HG02970 (cell line): ENCODE measurements at regions not wholly inside any gene's neighbourhood (a gene's known extent, or its start where the extent isn't known, plus 50 kb on each side); places are given as distances from the start of the nearest gene placed in this dataset.
"Not testable (repeated sequence)": the region's sequence is repeated elsewhere in the genome, so short reads cannot be mapped to it uniquely, and the experiment has no call there.

Experiments used
- ATAC-seq: cut with Tn5 transposase; IDR thresholded peaks from one replicate; pipeline ENCODE4 v1.9.1; 2021; ENCODE audit warnings: mild to moderate bottlenecking, moderate library complexity, moderate number of reproducible peaks; ENCODE audit not compliant: unreplicated experiment, low FRiP score

DNA sequence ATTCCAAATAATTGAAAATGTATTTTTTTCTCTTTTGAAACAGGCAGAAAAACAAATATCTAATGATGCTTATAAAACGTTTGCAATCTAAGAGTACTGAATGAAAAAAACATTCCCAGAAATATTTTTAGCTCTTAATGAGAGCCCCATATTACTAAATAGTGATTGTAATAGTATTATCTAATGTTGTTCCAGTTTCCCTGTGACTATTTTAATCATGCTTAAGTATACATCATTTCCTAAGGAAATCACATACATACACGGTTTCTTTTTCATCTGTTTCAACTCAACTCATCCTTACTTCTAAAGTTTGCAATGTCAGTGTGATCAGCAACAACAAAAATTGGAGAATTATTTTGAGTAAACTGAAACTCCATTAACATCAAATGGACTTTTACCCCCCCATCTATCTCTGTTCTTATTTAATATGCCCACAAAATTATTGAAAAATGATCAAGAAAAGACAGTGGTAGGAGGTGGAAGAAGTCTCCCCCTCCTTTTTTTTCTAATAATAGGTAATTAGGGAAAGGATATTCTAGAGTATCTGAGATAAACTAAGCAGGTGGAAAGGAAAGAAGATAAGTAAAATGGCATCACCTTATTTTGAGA is 530.1 kb upstream of the ATP2B1 start:
- ATAC-seq, result no peak

DNA sequence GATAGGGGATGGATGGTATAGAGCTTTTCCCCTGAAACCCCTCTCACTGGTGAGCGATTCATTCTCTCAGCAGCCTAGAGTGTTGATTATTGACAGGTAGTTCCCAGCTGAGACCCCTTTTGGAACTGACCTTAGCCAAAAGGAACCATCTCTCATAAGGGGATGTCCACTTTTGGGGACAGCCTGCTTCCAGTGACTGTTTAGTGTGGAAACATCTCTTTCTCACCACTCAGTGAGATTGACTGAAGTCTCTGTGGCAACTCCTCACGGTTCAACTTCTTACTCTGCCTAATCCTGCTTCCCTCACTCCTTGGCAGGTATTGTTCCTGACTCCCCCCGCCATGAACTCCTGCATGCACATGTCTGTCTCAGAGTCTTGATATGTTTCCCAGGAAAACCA is 529.2 kb upstream of the ATP2B1 start:
- ATAC-seq, result no peak

DNA sequence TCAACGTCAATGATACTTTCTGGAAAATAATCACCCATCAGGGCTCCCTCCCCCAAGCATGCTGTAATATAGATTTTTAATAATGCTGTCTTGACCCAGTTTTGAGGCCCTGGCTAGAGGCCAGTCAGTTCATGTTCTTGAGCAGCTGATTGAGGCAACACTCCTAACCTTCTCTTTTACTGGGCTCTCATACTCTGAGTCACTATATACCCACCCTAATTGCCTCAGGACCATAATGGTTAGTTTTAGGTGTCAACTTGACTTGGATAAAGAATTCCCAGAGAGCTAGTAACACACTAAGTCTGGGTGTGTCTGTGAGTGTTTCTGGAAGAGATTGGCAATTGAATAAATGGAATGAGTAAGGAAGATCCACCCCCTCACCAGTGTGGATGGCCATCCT is 527.0 kb upstream of the ATP2B1 start:
- no peak for ATAC-seq

DNA sequence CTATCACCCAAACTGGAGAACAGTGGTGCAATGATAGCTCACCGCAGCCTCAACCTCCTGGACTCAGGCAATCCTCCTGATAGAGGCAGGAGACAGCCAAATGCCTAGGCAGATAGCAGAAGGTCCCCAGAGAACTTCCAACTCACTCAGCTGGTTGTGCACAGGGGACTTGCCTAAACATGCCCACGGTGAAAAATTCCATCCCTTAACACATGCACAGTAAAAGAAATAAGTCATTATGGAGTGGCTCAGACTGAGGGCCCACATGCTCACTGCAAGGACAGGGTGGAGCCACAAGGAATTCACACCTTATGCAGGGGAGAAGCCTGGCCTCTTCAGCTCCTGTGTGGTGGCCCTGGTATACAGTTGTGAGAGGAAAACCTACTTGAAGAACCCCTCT is 525.8 kb upstream of the ATP2B1 start:
- no peak for ATAC-seq

DNA sequence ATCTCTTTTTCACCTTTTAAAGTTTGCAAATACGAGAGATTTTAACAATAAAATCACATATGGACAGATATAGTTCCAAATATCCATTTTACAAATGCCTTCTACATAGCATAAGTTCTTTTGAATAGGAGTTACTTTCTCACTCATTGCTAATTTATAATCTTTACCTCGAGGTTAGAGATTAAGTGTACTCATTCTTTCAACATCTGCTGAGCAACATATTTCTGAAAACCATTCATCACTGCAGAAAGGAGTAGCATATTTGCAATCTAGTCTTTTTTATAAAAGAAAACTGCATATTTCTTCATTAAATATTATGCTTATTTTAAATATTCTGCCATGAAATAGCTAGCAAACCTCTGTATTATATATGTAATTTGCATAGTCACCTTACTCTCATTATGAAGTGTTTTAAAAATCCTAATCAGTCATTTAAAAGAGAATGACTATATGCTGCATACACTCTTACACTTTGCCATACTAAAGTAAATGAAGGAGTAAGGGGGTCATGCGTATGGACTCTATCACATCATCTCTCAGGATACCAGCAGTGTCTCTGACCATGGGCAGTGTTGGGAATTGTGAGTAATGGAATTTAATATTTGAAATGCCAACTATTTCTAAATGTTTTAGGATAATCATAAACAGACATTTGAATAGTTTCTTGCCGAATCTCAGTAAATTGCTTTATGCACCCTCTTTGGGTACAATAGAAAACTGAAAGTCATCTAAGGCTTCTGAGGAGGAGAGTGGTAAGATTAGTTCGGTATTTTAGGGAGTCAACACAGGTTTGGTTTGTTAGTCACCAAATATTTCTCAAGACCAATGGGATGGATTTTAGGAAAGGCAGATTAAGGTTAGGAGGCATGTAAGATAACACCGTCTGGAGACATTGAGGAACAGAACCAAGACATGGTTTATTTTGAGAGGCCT is 524.8 kb upstream of the ATP2B1 start:
- no peak for ATAC-seq

DNA sequence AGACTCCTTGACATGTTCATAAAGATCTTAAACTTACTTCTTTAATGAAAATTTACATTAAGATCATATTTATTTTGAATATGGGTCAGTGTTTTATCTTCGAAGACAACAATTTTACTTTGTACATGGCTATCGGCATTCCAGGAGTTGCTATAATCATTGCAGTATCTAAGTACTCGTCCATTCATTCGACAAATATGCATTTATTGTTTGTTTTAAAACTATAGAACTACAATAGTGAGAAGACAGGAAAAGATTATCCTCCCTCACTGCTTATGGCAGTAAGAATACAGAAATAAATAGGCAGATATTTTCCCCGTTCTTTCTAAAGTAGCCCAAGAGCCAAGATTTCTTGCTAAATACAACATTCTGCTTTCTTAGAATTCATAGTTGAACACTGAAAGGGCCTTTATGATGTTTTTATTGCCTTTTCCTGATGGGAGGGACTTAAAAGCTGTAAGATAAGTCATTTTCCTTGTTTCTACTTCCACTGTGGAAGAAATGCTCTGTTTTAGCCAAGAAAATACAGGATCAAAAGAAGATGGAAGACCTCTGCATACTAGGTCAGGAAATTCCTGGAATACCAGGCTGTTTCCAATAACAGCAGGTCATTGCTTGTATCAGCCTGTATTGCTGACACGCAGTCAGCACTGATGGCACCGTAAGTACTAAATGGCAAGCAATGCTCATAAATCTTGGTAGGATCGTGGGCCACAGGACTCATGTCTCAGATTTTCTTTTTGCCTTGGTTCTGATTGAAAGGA is 521.0 kb upstream of the ATP2B1 start:
- ATAC-seq, result no peak

DNA sequence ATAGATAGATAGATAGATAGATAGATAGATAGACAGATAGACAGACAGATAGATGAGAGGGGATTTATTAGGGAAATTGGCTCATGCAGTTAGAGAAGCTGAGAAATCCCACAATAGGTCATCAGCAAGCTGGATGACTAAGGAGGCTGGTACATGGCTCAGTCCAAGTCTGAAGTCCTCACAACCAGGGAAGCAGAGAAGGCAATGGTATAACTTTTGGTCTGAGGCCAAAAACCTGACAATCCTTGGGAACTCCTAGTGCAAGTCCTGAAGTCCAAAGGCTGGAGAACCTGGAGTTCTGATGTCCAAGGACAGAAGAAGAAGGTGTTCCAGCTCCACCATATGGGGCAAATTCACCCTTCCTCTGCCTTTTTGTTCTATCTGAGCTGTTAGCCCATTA is 517.6 kb upstream of the ATP2B1 start:
- ATAC-seq, result no peak

DNA sequence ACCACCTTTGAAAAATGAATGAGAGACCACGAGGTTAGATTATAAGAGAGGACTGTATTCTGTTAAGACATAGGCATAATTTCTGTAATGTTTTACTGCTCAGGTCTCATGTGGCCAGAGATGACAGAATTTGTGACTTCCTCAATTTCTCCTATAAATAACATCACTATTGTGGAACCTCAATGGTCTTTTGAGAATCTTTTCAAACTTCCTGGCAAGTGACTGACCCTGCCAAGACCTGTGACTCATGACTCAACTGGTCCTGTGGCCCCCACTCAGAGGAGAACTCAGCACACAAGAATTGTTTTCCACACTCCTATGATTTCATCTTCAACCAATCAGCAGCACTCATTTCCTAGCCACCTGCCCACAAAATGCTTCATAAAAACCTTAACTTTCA is 508.2 kb upstream of the ATP2B1 start:
- no peak for ATAC-seq

DNA sequence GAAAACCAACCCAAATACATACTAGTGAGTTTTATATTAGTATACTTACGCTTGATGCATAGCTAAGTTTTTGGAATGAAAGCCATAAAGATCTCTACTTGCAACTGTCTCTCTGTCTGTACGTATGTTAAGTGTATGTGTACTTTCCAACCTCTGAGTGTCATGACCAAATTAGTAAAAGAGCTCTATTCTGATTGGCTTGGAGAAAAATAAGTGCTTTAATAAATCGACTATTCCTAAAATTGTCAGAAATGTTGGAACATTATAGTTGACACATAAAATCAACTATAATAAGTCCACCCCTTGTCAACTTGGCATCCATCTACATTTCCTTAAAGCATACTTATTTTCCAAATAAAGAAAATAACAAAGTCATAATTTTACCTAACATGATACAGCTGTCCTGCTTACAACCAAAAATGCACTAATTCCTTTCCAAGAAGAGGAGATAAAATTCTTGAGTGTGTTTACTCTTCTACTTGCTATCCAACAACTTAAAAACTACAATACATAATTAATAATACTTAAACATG is 507.4 kb upstream of the ATP2B1 start:
- no peak for ATAC-seq

DNA sequence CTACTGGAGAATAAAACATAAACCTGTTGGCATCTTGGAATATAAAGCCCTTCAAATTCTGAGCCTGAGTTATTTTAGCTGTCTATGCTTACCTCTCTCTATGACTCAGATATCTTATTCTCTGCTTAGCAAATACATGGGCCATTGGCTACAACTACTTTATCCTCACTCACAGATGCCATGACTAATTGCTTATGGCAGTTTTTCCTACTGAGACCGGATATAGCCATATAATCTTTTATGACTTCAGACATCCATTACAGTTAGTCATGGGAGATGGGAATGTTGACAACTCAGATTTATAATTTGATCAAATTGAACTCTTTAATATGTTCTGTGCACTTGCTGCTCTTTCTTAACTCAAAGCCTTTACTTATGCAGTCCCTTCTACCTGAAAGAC is 502.4 kb upstream of the ATP2B1 start:
- ATAC-seq, result no peak

DNA sequence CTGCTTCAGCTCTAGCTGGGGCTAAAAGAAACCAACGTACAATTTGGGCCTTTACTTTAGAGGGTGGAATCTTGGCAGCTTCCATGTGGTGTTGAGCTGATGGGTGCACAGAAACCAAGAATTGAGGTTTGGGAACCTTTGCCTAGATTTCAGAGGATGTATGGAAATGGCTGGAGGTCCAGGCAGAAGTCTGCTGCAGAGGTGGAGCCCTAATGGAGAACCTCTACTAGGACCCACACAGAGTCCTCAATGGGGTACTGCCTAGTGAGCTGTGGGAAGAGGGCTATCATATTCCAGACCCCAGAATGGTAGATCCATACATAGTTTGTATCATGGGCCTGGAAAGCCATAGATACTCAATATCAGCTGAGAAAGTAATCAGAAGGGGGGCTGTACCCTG is 500.4 kb upstream of the ATP2B1 start:
- ATAC-seq, result no peak

DNA sequence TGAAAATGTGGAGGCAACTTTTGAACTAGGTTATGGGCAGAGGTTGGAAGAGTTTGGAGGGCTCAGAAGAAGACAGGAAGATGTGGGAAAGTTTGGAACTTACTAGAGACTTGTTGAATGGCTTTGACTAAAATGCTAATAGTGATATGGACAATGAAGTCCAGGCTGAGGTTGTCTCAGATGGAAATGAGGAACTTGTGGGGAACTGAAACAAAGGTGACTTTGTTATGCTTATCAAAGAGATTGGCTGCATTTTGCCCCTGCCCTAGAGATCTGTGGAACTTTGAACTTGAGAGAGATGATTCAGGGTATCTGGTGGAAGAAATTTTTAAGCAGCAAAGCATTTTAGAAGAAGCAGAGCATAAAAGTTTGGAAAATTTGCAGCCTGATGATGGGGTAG is 499.7 kb upstream of the ATP2B1 start:
- ATAC-seq, result not testable (repeated sequence)

DNA sequence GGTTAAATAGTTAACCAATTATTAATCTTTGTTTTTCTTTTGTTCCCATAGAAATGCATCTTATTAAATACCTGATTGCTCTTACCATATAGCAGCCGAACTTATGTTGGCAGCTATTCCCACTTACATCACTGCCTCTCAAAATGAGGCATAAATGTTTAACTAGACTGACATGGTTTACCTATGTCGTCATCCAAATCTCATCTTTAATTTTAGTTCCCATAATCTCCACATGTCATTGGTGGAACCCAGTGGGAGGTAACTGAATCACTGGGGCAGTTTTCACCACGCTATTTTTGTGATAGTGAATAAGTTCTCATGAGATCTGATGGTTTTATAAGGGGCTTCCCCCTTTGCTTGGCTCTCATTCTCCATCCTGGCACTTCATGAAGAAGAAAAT is 499.2 kb upstream of the ATP2B1 start:
- no peak for ATAC-seq

DNA sequence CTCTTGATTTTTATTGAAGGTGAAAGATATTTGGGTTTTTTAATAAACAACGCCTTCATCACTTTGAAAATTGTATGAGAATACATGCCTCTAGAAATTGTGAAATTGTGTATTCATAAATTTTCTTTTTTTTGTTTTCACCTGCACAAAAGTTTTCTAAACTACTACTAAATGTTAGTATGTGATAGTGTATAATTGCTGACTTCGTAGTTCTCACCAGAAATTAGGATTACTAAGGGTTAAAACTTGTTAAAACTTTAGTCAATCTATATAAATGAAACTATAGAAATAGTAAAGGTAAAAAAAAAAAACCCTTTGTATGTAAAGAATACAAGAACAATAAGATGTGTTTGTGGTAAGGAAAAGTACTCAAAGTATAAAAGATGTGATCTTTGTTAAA is 496.5 kb upstream of the ATP2B1 start:
- ATAC-seq, result no peak

DNA sequence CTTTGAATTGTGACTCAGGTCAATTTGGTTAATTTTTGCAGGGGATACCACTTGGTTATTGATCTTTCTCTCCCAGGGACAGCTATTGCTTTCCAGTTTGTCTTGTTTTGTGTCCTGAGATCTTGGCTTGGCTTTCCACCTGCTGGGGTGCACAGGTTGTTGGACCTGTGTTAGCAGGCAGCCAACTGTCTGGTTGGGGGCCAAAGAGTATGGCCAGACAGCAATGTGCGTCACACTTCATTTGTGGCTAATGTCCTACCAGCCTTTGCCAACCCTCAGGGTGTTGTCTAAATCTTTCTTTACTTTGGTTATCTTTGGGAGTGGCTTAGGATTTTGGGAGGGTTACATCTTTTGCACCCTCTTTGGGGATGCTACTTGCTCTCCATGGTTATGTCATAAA is 494.9 kb upstream of the ATP2B1 start:
- ATAC-seq, result no peak

DNA sequence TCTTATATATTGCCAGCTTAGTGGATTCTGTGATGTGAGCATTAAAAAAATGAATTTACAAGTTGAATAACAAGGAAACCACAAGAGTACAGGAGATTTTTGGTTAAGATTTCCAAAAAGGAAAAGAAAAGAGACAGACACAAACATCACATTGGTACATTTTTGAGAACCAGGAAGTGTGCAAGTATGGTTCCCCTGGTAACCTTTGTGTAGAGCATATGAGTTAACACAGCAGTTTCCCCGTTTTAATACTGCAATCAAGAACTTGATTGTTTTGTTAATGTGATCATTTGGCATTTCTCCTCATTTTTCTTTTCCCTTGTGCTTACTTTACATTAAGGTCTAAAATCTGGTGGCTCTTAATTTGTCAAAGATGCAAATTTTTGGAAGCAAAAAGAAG is 490.4 kb upstream of the ATP2B1 start:
- no peak for ATAC-seq

DNA sequence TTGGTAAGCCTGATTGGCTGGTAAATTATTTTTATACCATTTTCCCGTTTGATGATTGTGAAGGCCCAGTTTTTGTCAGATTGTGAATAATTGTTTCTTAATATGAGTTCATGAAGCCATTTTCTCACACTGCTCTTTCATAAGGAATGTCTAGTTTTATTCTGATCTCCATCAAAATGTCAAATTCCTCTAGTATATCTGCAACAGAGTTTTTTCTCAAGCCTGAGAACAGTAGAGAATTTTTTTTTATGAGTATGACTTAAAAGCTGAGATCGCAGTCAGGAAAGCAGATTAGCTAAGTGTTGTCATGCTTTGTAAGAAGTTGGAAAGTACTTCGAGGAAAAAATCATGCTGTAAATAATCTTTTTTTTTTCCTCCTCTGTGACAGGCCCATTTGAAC is 484.9 kb upstream of the ATP2B1 start:
- no peak for ATAC-seq

DNA sequence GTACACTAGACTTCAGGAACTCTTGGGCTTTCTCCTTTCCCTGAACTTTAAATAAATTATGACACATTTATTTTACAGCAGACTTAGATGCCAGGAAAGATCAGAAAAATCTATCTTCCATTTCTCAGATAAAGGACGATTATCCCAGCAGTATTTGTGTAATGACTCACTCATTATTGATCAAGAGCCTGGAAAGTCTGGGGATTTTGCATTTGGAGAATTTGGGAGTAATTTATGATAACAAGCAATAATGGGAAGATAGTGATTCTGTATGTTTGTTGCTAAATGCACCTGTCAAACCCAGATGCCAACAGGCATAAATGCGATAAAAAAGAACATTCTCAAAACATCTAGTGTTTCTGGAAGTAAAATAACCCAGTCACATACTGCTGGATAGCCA is 480.2 kb upstream of the ATP2B1 start:
- ATAC-seq, result no peak

DNA sequence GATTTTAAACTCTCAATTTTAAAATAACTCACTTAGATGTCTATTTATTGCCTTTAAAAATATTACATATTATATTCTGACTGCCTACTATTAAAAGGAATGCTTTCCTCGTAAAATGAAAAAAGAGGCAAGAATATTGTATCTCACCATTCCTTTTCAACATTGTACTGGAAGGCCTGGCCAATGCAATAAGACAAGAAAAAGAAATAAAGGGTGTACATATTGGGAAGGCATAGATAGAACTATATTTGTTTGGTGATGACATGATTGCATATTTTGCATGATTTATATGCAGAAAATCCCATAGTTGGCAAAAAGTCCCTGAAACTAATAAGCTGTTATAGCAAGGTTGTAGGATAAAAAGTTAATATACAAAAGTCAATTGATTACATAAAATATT is 474.6 kb upstream of the ATP2B1 start:
- no peak for ATAC-seq

DNA sequence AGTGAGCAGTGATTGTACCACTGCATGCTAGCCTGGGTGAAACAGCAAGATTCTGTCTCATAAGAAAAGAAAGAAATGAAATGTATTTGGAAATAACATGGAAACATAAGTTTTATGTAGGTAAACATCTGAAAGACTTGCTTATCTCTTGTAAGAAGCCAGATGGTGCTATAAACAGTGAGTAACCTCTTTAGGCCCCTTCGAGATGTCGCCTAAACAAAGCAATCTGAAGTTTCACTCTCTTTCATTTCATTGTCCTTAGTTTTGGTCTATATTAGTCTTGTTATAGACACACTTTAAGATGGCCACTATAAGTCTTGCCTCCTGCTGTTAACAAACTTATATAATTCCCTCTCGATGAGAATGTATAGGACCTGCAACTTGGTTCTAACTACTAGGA is 472.6 kb upstream of the ATP2B1 start:
- no peak for ATAC-seq

DNA sequence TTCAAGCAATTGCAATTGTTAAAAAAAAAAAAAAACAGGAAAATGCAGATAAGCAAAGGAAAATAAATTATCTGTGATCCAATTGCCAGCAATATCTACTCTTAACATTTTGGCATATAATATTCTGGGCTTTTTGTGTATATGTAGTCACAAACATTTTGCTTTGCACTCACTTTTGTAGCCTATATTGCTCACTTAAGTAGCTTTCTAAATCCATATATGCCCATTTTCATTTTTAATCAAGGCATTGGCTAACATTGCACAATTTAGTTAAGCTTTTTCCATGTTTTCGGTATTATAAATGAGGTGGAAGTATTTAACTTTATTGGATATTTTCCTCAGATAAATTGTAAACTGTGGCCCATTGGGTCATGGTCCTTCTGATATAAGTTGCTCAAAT is 466.3 kb upstream of the ATP2B1 start:
- no peak for ATAC-seq
